GM06990 (cell line): ENCODE measurements at regions not wholly inside any gene's neighbourhood (a gene's known extent, or its start where the extent isn't known, plus 50 kb on each side); places are given as distances from the start of the nearest gene placed in this dataset.

ENCODE experiments used
- DNase-seq: peaks from one replicate; pipeline ENCODE4 v3.0.0-alpha.2; 2011; ENCODE audit not compliant: insufficient read length; ENCODE audit errors: extremely low read depth
- H3K27me3 ChIP-seq: replicated peaks from 2 replicates; pipeline ENCODE4 v1.6.0; 2011; ENCODE audit warnings: low read length; ENCODE audit not compliant: control insufficient read depth, insufficient read depth
- H3K36me3 ChIP-seq: 2 replicates; pipeline ENCODE4 v1.5.1; 2011; ENCODE audit warnings: low read length; ENCODE audit not compliant: control insufficient read depth, insufficient read depth
- H3K4me3 ChIP-seq: replicated peaks from 2 replicates; pipeline ENCODE4 v1.5.1; 2011; ENCODE audit warnings: low read depth, mild to moderate bottlenecking, control low read depth, low read length
- TF ChIP-seq, protein P1 (sequence below): IDR thresholded peaks from 2 replicates; pipeline ENCODE4 v1.5.1; 2011; ENCODE audit warnings: low read length, control low read depth, mild to moderate bottlenecking, inconsistent platforms; ENCODE audit not compliant: insufficient read depth, poor library complexity, severe bottlenecking

DNA sequence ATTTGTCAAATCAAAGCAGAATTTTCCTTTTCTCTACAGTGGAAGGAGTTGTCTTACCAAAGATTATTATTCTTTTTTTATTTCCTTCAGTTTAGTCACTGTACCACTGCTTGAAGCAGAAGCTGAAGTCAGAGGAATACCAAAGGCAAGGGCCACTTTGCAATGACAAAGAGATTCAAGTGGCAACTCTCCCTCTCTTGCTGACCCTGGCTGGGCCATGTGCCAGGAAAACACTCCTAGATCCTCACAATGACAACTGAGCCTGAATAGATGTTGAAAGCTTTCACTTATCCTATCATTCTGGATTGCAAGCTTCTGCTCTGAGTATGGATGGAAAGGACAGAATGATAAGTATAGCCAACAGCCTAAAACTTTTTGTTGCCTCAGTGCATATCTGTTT is 618.3 kb downstream of the NR2F1-AS1 start:
- no peak for DNase-seq
- no peaks in the 10 kb centered on the region for H3K27me3 ChIP-seq

DNA sequence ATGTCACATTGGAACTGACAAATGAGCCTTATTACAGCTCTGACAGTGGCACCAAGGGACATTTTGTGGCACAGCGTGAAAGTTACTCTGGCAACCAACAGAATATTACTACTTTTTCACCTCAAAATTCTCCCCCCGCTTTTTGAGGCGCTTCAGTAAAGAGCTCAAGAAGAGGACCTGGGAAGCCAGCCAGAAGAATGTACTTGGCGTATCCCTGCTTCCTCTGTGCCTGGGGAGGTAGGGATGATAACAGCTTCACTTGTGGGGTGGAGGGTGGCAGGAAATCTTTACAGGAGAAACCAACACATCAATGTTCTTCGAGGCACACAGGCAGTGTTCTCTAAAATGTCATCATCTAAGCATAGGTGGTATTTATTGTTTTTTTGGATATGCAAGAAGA is 624.1 kb downstream of the NR2F1-AS1 start:
- Histone ChIP-seq H3K27me3 (no peaks in the 10 kb centered on the region), H3K4me3 (no peak overlapping the region), H3K36me3 (no peaks in the 10 kb centered on the region)
- DNase-seq, result no peak
- TF ChIP-seq, protein P1, sequence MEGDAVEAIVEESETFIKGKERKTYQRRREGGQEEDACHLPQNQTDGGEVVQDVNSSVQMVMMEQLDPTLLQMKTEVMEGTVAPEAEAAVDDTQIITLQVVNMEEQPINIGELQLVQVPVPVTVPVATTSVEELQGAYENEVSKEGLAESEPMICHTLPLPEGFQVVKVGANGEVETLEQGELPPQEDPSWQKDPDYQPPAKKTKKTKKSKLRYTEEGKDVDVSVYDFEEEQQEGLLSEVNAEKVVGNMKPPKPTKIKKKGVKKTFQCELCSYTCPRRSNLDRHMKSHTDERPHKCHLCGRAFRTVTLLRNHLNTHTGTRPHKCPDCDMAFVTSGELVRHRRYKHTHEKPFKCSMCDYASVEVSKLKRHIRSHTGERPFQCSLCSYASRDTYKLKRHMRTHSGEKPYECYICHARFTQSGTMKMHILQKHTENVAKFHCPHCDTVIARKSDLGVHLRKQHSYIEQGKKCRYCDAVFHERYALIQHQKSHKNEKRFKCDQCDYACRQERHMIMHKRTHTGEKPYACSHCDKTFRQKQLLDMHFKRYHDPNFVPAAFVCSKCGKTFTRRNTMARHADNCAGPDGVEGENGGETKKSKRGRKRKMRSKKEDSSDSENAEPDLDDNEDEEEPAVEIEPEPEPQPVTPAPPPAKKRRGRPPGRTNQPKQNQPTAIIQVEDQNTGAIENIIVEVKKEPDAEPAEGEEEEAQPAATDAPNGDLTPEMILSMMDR, result no peak

More for the DNA sequence above, 618.3 kb downstream of the NR2F1-AS1 start:
- TF ChIP-seq, protein P1, result no peak
- Histone ChIP-seq H3K4me3 (no peak overlapping the region), H3K36me3 (no peaks in the 10 kb centered on the region)

DNA sequence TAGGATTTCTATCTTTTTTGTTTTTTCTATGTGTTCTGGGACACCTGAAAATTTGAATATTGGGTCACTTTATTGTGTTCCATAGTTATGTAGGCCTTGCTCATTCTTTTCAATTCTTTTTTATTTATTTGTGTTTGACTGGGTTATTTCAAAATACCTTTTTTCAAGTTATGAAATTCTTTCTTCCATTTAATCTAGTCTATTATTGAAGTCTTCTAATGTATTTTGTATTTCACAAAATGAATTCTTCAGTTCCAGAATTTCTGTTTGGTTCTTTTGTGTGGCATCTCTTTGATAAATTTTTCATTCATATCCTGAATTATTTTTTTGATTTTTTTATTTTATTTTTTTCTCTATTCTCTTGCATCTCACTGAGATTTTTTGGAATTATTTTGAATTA is 628.8 kb downstream of the NR2F1-AS1 start:
- DNase-seq, result no peak
- no peaks in the 10 kb centered on the region for H3K27me3 ChIP-seq
- H3K36me3 ChIP-seq, result no peaks in the 10 kb centered on the region
- H3K4me3 ChIP-seq, result no peak overlapping the region
- TF ChIP-seq, protein P1, result no peak

DNA sequence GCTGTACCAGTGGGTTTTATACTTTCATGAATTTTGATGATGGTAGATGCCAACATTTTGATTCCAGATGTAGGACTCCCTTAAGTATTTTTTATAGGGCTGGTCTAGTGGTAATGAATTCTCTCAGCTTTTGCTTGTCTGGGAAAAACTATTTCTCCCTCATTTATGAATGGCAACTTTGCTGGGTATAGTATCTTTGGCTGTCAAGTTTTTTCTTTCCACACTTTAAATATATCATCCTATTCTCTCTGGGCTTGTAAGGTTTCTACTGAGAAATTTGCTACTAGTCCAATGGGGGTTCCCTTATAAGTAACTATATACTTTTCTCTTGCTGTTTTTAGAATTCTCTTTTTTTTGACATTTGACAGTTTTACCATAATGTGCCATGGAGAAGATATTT is 629.3 kb downstream of the NR2F1-AS1 start:
- TF ChIP-seq, protein P1, result no peak
- H3K4me3 ChIP-seq, result no peak overlapping the region
- no peaks in the 10 kb centered on the region for H3K36me3 ChIP-seq
- no peak for DNase-seq
- no peaks in the 10 kb centered on the region for H3K27me3 ChIP-seq

DNA sequence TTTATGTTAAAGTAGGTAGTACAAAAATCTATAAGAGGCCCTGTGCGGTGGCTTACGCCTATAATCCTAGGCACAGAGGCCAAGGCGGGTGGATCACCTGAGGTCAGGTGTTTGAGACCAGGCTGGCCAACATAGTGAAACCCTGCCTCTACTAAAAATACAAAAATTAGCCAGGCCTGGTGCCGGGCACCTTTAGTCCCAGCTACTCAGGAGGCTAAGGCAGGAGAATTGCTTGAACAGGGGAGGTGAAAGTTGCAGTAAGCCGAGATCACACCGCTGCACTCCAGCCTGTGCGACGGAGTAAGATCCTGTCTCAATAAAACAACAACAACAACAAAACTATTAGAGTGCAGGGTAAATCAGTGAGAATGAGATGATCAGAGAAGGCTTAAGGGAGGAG is 634.5 kb downstream of the NR2F1-AS1 start:
- no peak for DNase-seq
- Histone ChIP-seq H3K36me3 (no peaks in the 10 kb centered on the region), H3K27me3 (no peaks in the 10 kb centered on the region), H3K4me3 (no peak overlapping the region)
- TF ChIP-seq, protein P1, result no peak

DNA sequence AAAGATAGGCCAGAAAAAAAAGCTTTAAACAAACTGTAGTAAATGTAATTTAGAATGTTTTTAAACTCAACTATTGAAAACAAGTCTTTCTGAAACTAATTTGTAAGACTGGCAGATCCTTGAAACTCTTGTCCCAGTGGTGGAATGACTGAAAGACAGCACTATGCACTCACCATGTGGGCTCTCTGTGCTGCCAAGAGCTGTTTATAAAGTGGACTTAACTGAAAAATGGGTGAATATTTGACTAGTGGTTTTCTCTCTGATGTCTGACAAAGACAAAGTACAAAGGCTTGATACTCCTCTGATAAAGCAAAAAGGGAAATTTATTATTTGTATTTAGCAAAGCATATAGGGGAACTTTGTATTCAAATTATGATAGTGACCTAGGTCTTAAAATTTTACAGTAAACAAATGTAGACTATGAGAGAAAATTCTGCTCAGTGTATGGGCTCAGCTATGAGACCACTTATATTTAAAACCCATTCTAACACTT is 635.4 kb downstream of the NR2F1-AS1 start:
- no peak for DNase-seq
- TF ChIP-seq, protein P1, result no peak
- H3K36me3 ChIP-seq, result no peaks in the 10 kb centered on the region
- H3K27me3 ChIP-seq, result no peaks in the 10 kb centered on the region
- no peak overlapping the region for H3K4me3 ChIP-seq
